ENCODE measurements at regions not wholly inside any gene's neighbourhood (a gene's known extent, or its start where the extent isn't known, plus 50 kb on each side); places are given as distances from the start of the nearest gene placed in this dataset.

GRCh38 chr19:31166206-31166605 lies 183.0 kb downstream of the TSHZ3 start:
- FAIRE-seq (no peak), DNase-seq (no peak), ATAC-seq (no peak)
- Histone ChIP-seq H3K4me3 (no peak overlapping the region), H3K27me3 (no peaks in the 10 kb centered on the region), H3K9me3 (no peaks in the 10 kb centered on the region), H3K27ac (no peak overlapping the region), H3K4me1 (no peaks in the 10 kb centered on the region), H3K36me3 (no peaks in the 10 kb centered on the region)
- 30 to 47% methylated on average over 2 of the region's 2 CpGs for WGBS, 2 donors
- no peak for TF ChIP-seq CTCF (IDR thresholded peaks at IDR 0.05)
- intact Hi-C loops (cut with DNase I) = no loop called here

- no peak for DNase-seq
- H3K9me3 ChIP-seq = no peaks in the 10 kb centered on the region
Measured at GRCh38 chr19:31164791-31165251, 184.4 kb downstream of the TSHZ3 start.

GRCh38 chr19:31160336-31160926 lies 188.8 kb downstream of the TSHZ3 start:
- FAIRE-seq = no peak
- Histone ChIP-seq H3K27me3 (no peaks in the 10 kb centered on the region), H3K4me1 (no peaks in the 10 kb centered on the region), H3K4me3 (no peak overlapping the region), H3K36me3 (no peaks in the 10 kb centered on the region), H3K9me3 (no peaks in the 10 kb centered on the region), H3K27ac (no peak overlapping the region)
- no peak for TF ChIP-seq CTCF (IDR thresholded peaks at IDR 0.05)
- no peak for DNase-seq
- 63 to 71% methylated on average over 7 of the region's 7 CpGs for WGBS, 2 donors
- ATAC-seq = no peak
- intact Hi-C loops (cut with DNase I) = no loop called here

More at GRCh38 chr19:31164791-31165251, 184.4 kb downstream of the TSHZ3 start:
- H3K36me3 ChIP-seq = no peaks in the 10 kb centered on the region
- FAIRE-seq (no peak), ATAC-seq (no peak)
- TF ChIP-seq CTCF (IDR thresholded peaks at IDR 0.05) = no peak
- intact Hi-C loops (cut with DNase I) = no loop called here
- H3K4me3 ChIP-seq = no peak overlapping the region
- H3K27ac ChIP-seq = no peak overlapping the region
- whole genome bisulfite sequencing, 2 donors = 11 to 14% methylated on average over 20 of the region's 20 CpGs
- no peaks in the 10 kb centered on the region for H3K4me1 ChIP-seq
- no peaks in the 10 kb centered on the region for H3K27me3 ChIP-seq

GRCh38 chr19:31154021-31154420 lies 195.2 kb downstream of the TSHZ3 start:
- no peak for FAIRE-seq
- no peak for TF ChIP-seq CTCF (IDR thresholded peaks at IDR 0.05)

GRCh38 chr19:31152906-31153305 lies 196.3 kb downstream of the TSHZ3 start:
- DNase-seq (no peak), FAIRE-seq (no peak), ATAC-seq (no peak)
- Histone ChIP-seq H3K27me3 (no peaks in the 10 kb centered on the region), H3K4me3 (no peak overlapping the region), H3K9me3 (no peaks in the 10 kb centered on the region), H3K36me3 (no peaks in the 10 kb centered on the region), H3K4me1 (no peaks in the 10 kb centered on the region), H3K27ac (no peak overlapping the region)
- intact Hi-C loops (cut with DNase I) = no loop called here
- 71 to 82% methylated on average over 3 of the region's 3 CpGs for WGBS, 2 donors
- TF ChIP-seq CTCF (IDR thresholded peaks at IDR 0.05) = no peak

More at GRCh38 chr19:31154021-31154420, 195.2 kb downstream of the TSHZ3 start:
- no peaks in the 10 kb centered on the region for H3K27me3 ChIP-seq
- no peak overlapping the region for H3K4me3 ChIP-seq
- ATAC-seq = no peak
- no peak overlapping the region for H3K27ac ChIP-seq
- H3K4me1 ChIP-seq = no peaks in the 10 kb centered on the region
- WGBS, 2 donors = 55 to 67% methylated on average over 1 of the region's 1 CpG
- H3K36me3 ChIP-seq = no peaks in the 10 kb centered on the region
- H3K9me3 ChIP-seq = no peaks in the 10 kb centered on the region
- no peak for DNase-seq
- intact Hi-C loops (cut with DNase I) = no loop called here
